ENCODE measurements at regions not wholly inside any gene's neighbourhood (a gene's known extent, or its start where the extent isn't known, plus 50 kb on each side); places are given as distances from the start of the nearest gene placed in this dataset.
"Not testable (repeated sequence)": the region's sequence is repeated elsewhere in the genome, so short reads cannot be mapped to it uniquely, and the experiment has no call there.

GRCh38 chr14:51351997-51352396, 112.0 kb downstream of the TMX1 start:
- no peak for DNase-seq

DNA sequence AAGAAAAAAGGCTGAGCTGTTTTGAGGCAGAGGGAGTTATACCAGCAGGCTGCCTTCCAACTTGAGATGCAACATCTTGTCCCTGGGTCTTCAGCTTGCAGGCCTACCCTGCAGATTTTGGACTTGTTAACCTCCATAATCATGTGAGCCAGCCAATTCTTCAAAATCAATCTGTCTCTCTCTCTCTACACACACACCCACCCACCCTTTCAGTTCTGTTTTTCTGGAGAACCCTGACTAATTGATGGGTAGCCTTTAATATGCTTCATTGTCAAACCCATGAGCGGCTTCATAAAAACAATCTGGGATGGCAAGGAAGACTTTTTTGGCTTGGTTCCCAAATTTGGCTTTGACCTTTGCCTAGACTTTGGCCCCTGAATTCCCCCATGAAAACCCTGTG, 113.9 kb downstream of the TMX1 start:
- DNase-seq, result no peak

- no peak for DNase-seq
Observed at GRCh38 chr14:51354846-51355245, 114.8 kb downstream of the TMX1 start.

- no peak for DNase-seq
Observed at GRCh38 chr14:51356381-51356780, 116.3 kb downstream of the TMX1 start.

DNA sequence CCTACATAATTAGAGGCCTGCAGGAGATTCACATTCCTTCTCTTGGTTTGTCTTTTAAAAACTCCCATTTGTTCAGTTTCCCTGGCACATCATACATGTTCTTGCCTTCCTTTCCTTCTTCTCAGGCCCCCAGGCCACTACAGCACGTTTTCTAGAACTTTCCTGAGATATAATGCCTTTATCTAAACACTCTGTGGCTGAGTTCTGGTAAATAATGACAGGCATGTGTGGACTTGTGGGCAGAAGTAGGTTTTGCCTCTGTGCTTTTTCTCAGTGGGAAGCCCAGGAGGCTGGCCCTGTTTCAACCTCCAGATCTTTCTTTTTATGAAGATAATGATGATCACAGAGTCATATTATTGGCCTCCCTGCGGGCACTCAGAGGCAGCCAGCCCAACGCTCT, 117.2 kb downstream of the TMX1 start:
- no peak for DNase-seq

DNA sequence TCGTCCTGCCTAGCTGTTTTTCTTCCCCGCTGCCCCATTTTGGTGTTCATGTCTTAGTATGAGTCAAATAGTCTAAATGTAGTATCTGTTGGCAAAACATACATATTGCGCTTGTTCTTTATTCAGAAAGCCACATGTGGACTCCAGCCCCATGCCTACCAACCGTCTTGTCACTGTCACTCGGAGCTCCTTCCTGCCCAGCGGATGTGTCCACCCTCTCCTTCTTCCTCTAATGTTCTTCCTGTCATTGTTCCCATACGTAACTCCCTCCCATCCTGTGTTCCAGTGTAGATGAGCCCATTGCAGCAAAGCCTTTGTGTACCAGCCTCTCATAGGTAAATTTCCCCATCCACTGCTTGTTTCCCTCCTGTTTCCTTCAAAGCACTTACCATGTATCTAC, 120.5 kb downstream of the TMX1 start:
- no peak for DNase-seq

DNA sequence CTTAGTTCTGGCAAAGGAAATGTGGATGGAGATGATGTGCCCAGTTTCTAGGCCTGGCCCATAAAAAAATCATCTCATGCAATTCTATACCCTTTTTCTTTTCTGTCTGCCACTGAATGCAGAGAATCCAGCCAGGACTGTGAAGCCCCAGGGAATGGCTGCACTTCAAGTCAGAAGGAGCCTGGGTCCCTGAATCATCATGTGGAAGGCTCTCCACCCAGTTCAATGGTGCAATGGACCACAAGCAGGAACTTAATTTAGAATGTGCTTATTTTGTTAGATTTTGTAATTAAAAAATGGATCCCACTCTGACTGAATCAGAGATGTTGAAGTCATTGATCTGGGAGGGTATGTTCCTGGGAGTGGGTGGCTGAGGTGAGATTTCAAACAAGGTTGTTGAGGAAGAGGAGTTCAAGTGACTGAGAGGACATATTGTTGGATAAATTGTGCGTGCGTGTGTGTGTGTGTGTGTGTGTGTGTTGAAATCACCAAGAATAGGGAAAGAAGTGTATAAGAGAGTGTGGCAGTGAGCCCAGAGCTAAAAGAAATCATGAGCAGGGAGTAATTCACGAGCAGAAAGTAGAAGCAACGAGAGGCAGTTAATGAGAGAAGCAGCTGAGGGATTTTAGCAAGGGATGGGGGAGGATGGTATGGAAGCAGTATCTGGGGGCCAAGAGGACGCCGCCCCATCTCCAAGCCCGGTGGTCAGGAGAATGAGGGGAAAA, 125.4 kb downstream of the TMX1 start:
- no peak for DNase-seq

DNA sequence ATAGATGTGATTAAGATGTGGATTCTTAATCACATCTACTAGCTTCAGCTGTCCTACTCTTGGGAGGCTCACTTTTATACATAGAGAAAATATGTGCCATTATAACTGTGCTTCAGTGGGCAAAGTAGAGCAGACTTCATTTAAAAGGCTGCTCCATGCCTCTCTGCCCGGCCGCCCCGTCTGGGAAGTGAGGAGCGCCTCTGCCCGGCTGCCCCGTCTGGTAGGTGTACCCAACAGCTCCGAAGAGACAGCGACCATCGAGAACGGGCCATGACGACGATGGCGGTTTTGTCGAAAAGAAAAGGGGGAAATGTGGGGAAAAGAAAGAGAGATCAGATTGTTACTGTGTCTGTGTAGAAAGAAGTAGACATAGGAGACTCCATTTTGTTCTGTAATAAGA, 126.4 kb downstream of the TMX1 start:
- DNase-seq, result not testable (repeated sequence)

DNA sequence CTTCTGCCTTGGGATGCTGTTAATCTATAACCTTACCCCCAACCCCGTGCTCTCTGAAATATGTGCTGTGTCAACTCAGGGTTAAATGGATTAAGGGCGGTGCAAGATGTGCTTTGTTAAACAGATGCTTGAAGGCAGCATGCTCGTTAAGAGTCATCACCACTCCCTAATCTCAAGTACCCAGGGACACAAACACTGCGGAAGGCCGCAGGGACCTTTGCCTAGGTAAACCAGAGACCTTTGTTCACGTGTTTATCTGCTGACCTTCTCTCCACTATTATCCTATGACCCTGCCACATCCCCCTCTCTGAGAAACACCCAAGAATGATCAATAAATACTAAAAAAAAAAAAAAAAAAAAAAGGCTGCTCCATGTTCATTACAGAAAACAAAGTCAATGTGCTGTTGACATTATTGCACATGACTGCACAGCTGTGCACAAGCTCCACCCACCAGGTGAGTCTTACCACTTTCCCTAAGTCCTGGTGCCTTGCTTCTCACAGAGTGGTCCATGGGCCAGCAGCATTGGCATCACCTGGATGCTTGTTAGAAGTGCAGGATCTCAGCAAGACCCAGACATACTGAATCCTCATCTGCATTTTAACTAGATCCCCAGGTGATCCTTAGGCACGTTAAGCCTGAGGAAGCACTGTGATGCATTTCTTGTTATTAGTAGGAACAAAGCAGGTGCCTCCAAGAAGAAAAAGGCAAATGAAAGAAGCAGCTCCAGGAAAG, 127.0 kb downstream of the TMX1 start:
- not testable (repeated sequence) for DNase-seq

DNA sequence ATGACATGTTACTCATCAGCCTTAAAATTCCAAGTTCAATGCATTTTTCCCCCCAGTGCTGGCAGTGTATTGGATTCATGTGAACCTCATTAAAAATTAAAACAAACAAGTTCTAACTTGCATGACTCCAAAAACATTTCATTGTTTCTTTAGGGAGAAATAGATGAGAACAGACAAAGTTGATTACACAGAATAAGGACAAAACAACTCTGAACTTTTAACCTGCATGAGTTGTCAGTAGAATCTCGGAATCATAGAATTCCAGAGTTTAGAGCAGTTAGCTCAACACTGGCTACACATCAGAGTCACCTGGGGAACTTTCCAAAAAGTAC, 127.5 kb downstream of the TMX1 start:
- no peak for DNase-seq

DNA sequence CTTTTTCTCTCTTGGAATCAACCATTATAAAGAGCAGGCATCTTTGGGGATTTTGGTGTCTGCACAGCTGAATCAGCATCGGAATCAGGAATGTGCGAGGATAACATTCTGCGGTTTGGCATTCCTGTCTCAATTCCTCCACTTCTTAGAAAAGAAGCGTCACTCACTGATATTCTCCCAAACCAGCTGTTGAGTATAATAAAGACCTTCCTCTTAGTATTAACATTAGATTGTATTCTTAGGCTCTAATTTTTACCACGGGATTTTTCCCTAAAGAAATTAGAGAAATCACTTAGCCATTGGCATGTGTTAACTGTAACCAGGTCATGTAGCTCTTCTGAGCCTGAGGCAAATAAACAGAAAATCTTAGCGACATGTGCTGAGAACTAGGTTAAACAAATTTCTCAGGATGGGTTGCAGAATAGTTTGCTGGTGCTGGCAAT, 128.7 kb downstream of the TMX1 start:
- DNase-seq, result no peak

- no peak for DNase-seq
Observed at GRCh38 chr14:51369814-51370213, 129.8 kb downstream of the TMX1 start.

- no peak for DNase-seq
Observed at GRCh38 chr14:51370758-51371386, 130.8 kb downstream of the TMX1 start.

DNA sequence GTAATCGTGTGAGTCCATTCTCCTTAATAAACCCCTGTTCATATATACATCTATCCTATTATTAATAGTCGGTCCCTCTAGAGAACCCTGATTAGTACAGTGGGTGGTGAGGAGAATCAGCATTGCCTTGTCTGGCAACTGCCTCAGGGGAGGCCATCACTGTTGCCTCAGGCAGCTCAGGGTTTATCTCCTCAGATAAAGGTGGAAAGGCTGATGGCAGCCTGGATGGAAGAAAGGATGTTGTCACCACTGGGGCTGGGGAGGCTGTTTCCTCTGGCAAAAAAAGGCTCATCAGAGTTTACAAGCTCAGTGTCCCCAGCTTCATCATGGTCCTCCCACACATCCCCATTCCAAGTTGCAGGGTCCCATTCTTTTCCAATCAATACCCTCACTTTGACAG, 137.1 kb downstream of the TMX1 start:
- not testable (repeated sequence) for DNase-seq

GRCh38 chr14:51382506-51382905, 142.5 kb downstream of the TMX1 start:
- no peak for DNase-seq

- DNase-seq, result no peak
Observed at GRCh38 chr14:51386411-51386810, 146.4 kb downstream of the TMX1 start.

GRCh38 chr14:51386983-51387735, 147.1 kb downstream of the TMX1 start:
- no peak for DNase-seq

DNA sequence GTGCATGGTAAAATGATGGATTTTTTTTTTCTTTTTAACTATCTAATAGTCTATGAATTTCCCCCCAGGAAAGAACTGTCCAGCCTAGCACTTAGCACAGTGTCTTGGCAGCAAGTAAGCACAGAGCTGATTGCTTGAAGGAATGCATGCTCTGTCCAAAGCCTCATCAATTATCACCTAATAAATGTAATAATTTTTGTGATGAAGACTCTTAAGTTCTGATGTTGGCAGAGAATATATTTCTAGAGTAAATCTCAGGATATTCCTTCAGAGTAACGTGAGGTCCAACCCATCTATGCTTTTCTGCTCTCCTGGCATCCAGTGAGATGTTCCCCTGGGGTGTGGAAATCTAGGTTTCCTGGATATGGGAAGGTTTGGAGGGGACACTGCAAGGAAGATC, 152.4 kb downstream of the TMX1 start:
- no peak for DNase-seq

DNA sequence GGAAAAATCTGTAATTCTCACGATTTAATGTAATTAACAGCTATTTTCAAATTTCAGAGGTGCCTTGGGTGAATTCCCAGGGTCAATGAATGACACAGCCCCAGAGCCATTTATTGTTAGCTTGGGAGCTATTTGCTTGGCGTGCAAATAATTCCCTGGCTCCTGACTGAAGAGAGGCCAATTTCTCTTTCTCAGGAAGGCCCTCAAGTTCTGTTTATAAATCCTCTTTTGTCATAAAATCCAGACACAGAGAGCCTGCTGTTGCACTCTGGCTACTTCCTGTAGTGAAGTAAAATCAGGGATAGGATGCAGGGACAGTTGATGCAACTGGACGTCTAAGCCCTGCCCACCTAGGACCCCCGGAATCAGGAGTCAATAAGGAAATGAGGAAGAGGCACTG, 154.3 kb downstream of the TMX1 start:
- no peak for DNase-seq

DNA sequence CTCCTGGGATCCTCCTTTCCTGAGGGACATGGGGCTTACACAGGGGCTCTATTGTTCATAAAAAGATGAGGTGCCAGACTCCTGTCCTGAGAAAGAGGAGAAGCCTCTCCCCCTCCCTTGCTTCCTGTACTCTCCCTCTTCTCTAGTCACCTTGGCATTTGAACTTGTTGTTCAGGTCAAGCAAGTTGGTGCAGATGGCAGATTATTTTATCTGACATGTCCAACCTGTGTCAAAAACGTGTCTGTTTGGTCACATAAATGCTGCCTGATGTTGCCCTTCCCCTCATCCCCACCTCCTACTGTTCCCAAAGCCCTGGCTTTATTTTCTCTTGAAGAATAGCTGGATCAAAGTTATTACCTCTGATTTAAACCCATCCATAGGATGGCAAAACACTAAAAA, 154.8 kb downstream of the TMX1 start:
- peak; percentile 29 for DNase-seq

- DNase-seq, result peak; percentile 25
Observed at GRCh38 chr14:51395361-51395849, 155.4 kb downstream of the TMX1 start.

DNA sequence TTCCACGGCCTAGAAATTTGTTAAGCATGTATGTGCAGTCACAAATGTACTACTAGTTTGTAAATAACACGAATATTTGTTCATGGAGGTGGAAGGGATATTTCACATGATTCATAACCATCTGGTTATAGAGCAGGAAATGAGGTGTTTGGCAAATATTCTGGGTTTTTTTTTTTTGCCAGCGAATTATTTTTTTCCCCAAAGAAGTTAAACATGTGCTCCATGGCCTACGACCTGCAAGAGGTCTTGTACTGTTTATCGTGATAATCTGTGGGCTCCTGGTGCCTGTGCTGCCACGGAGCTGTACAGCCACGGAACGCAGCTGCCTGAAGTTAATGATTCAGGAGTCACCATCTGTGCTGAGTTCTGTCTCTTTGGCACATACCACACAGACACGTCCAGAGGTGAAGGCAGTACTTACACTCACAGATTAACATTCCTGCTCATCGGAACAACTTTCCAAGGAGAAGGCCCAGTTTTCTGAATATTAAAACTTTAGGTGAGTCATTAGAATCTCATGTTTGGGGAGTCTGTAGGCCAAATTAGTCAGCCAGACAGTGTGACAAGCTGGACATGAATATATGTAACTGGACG, 156.3 kb downstream of the TMX1 start:
- no peak for DNase-seq
